ENCODE measurements at regions not wholly inside any gene's neighbourhood (a gene's known extent, or its start where the extent isn't known, plus 50 kb on each side); places are given as distances from the start of the nearest gene placed in this dataset.

GRCh38 chr3:31254483-31254882, 278.2 kb upstream of the STT3B start:
- TF ChIP-seq CTCF (conservative IDR thresholded peaks at IDR 0.05; ENCODE audit: low read depth in 2 of 2) (no peak), POLR2AphosphoS5 (IDR thresholded peaks at IDR 0.05; ENCODE audit: low read depth) (no peak), ZNF114 (CRISPR knock-in tag; IDR thresholded peaks at IDR 0.05) (no peak), JUNB (IDR thresholded peaks at IDR 0.05; ENCODE audit: unreplicated experiment) (no peak), ETS1 (IDR thresholded peaks at IDR 0.05) (no peak), CREB1 (CRISPR knock-in tag; IDR thresholded peaks at IDR 0.05; ENCODE audit: low read depth) (no peak), REST (IDR thresholded peaks at IDR 0.05; ENCODE audit: unreplicated experiment) (no peak), STAT1 (IDR thresholded peaks at IDR 0.05; ENCODE audit: unreplicated experiment) (no peak), ZNF331 (CRISPR knock-in tag; IDR thresholded peaks at IDR 0.05; ENCODE audit: low read depth) (no peak)
- Mint-ChIP-seq H3K9me3 (no peaks in the 10 kb centered on the region), H3K27ac (no peak overlapping the region), H3K27me3 (ENCODE audit: insufficient read depth, low read depth, poor library complexity) (peaks cover 3% of the 10 kb centered on the region), H3K36me3 (ENCODE audit: low read depth) (no peaks in the 10 kb centered on the region), H3K4me1 (peaks cover 5% of the 10 kb centered on the region; the same call in 2 of the 3 replicates), H3K4me3 (no peak overlapping the region)
- Histone ChIP-seq H3K4me1 (ENCODE audit: insufficient read depth) (no peaks in the 10 kb centered on the region), H3K27ac (ENCODE audit: low read depth) (no peak overlapping the region), H3K4me3 (no peak overlapping the region), H3K79me2 (replicated peaks; ENCODE audit: insufficient read depth) (no peaks in the 10 kb centered on the region), H3K9me2 (ENCODE audit: insufficient read depth) (peaks cover 13% of the 10 kb centered on the region), H3K36me3 (ENCODE audit: insufficient read depth) (no peaks in the 10 kb centered on the region), H3K4me2 (no peak overlapping the region), H2AFZ (no peak overlapping the region), H3K27me3 (ENCODE audit: insufficient read depth) (no peaks in the 10 kb centered on the region), H4K20me1 (replicated peaks; ENCODE audit: insufficient read depth) (no peaks in the 10 kb centered on the region), H3F3A (replicated peaks; ENCODE audit: low read depth) (no peaks in the 10 kb centered on the region)
- ATAC-seq (no peak), DNase-seq (ENCODE audit: low spot score) (no peak)

GRCh38 chr3:31255007-31255581, 277.6 kb upstream of the STT3B start:
- no peak overlapping the region for H2AFZ ChIP-seq
- no peaks in the 10 kb centered on the region for H3K36me3 Mint-ChIP-seq (ENCODE audit: low read depth)
- peaks cover 2% of the 10 kb centered on the region; the same call in 2 of the 3 replicates for H3K4me1 Mint-ChIP-seq
- no peak overlapping the region for H3K4me3 Mint-ChIP-seq
- no peak overlapping the region for H3K4me2 ChIP-seq
- no peaks in the 10 kb centered on the region for H3K9me3 Mint-ChIP-seq
- no peaks in the 10 kb centered on the region for H3K27me3 ChIP-seq (ENCODE audit: insufficient read depth)
- peaks cover 3% of the 10 kb centered on the region for H3K27me3 Mint-ChIP-seq (ENCODE audit: insufficient read depth, low read depth, poor library complexity)
- ATAC-seq = no peak
- peaks cover 13% of the 10 kb centered on the region for H3K9me2 ChIP-seq (ENCODE audit: insufficient read depth)
- no peak overlapping the region for H3K4me3 ChIP-seq
- no peak overlapping the region for H3K27ac Mint-ChIP-seq
- H4K20me1 ChIP-seq (replicated peaks; ENCODE audit: insufficient read depth) = no peaks in the 10 kb centered on the region
- H3F3A ChIP-seq (replicated peaks; ENCODE audit: low read depth) = no peaks in the 10 kb centered on the region
- H3K27ac ChIP-seq (ENCODE audit: low read depth) = no peak overlapping the region
- H3K36me3 ChIP-seq (ENCODE audit: insufficient read depth) = no peaks in the 10 kb centered on the region
- H3K4me1 ChIP-seq (ENCODE audit: insufficient read depth) = no peaks in the 10 kb centered on the region
- no peak for DNase-seq (ENCODE audit: low spot score)
- no peaks in the 10 kb centered on the region for H3K79me2 ChIP-seq (replicated peaks; ENCODE audit: insufficient read depth)
- TF ChIP-seq CREB1 (CRISPR knock-in tag; IDR thresholded peaks at IDR 0.05; ENCODE audit: low read depth) (no peak), EZH2phosphoT487 (IDR thresholded peaks at IDR 0.05; ENCODE audit: unreplicated experiment) (no peak), JUNB (IDR thresholded peaks at IDR 0.05; ENCODE audit: unreplicated experiment) (no peak), CTCF (conservative IDR thresholded peaks at IDR 0.05; ENCODE audit: low read depth in 2 of 2) (no peak), ZNF331 (CRISPR knock-in tag; IDR thresholded peaks at IDR 0.05; ENCODE audit: low read depth) (no peak), EZH2 (IDR thresholded peaks at IDR 0.05; ENCODE audit: low read depth, unreplicated experiment) (no peak), NANOG (IDR thresholded peaks at IDR 0.05; ENCODE audit: borderline replicate concordance) (no peak), REST (IDR thresholded peaks at IDR 0.05; ENCODE audit: unreplicated experiment) (no peak)
